Bone marrow (tissue), 2 donors: ENCODE measurements at regions not wholly inside any gene's neighbourhood (a gene's known extent, or its start where the extent isn't known, plus 50 kb on each side); places are given as distances from the start of the nearest gene placed in this dataset.

Source experiments
- DNase-seq, 2 donors: peaks; one replicate each; lab custom pipeline; 2025; lab: John Stamatoyannopoulos, UW

DNA sequence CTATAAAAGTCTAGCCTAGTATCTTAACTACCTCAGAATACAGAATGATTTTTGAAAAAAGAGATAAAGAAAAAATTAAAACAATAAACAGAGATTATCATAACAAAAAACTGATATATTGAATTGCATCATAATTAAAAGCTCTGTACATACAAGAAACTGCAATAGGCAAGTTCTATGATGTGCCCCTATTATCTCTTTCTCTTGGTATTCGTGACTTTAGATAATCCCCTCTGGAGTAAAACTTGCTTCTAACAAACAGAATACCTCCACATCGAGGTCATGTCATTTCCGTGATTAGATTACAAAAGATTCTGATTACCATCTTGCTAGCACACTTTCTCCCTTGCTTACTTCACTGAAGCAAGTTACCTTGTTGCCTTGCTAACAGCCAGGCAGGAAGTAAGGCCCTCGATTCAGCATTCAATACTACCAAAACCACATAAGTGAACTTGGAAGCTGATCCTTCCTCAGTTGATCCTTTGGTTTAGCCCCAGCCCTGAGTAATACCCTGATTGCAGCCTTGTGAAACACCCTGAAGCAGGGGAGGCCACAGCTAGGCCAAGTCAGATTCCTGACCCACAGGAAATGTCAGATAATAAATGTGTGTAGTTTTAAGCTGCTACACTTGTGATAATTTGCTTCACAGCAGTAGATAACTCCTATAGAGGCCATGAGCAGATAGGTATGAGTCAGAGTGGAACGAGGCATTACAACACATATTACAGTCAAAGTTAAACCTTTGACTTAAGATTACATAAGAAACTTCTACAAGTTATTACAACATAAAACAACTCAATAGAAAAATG lies 53.7 kb upstream of the TMX4 start:
- DNase-seq, result peak in 1 of 2 donors; percentile 14

DNA sequence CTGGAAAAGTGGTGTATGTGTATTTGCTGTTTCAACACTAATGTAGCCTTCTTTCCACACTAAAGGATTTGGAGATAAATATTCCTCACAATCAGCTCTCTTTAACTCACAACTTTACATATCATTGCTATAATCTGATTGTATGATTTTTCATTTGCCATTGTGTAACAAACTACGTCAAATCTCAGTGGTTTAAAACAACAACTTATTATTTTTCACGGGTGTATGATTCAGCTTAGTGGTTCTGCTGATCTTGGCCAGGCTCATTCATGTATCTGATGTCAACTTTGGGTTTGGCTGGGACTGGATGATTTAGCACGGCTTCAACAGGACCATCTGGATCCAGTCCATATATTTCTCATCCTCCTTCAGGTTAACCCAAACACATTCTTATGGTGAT lies 55.4 kb upstream of the TMX4 start:
- no peak for DNase-seq

DNA sequence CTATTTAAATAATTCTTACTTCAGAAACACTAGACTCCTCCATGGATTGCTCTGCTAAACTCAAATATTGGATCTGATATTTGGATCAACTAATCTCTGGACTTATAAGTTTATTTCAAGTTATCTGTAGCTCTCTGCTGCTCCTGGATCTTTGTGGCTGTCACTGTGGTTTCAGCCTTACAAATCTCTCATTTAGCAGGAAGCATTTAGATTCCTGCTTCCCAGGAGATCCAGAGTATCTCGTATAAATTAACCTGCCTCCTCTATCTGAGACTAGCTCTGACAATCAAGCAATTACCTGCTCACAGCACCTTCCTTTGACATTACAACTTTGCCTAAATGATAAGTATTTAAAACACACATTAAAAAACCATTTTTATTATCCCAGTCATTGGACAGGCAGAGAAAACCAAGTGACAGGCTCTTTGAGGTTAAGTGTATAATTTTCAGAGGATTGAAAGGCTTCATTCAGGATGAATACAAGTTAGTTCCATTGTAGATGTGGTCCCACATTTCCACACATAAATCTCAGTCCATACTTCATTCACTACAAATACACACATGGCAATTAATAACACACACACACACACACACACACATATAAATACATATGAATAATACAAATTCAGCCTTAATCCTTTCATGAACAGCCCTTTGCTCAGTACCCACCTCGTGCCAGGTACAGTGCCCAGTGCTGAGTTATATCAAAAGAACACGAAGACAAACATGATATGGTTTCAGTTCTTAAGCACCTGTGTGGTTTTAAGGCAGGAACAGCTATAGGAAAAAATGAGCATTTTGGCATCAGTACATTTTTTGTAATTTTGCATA lies 55.5 kb upstream of the PLCB1 start:
- no peak for DNase-seq

DNA sequence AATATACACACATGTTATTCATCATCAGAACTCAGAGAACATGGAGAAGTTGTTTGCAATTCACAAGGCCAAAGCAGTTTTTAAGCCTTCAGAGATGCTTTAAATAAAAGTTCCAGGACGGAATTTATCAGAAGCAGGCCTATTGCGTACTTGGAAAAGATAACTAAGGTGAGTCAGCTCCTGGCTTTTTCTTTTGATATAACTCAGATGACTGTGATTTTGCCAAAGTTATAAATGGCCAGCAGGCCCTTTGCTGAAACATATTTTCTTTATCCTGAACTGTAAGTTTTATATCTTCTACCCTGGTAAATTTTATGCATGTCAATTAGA lies 55.0 kb upstream of the PLCB1 start:
- DNase-seq, result no peak

DNA sequence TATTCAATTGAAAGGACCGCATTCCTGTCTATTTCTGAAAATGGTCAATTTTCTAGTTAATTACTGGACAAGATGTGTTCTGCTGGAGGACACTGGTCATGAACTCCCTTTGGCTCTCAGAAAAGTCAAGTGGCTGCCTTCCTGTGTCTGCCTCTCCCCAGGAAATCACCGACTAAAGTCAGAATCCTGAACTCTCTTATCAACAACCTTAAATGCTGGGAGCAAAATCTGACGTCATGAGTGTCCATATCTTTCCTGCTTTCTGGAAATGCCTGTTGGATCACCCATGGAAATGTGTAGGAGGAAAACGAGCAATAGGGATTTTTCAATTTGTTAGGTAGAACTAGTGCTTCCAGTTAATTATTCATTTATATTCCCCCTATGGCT lies 53.5 kb upstream of the PLCB1 start:
- DNase-seq, result no peak

DNA sequence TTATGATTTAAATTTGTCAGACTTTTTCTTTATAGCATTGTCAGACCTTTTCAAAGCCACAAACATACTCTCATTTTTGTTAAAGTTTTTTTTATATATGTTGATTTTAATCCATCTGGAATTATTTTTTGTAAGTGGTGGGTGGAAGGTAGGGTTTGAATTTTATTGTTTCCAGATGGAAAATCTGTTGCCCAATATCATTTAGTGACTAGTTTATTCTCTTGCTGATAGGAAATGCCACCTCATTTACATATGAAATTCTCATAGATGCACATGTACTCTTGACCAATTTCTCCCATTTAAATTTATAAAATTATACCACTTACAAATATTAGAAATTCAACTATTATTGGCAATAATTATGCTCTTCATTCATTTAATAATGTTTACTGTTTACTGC lies 52.1 kb upstream of the PLCB1 start:
- no peak for DNase-seq

DNA sequence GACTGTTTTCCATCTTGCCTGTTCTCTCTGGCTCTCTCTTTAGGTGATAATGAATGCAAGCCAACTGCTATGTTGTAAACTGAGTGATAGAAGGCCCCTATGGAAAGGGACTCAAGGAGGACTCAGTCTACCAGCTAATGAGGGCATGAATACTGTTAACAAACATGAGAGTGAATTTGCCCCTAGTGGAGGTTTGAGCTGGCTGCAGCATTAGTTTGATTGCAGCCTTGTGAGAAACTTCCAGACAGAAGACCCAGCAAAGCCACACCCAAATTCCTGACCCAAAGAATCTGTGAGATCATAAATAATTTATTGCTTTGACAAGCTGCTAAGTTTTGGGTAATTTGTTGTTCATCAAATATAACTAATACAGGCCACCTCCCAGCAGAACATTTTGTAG lies 50.0 kb upstream of the PLCB1 start:
- no peak for DNase-seq
